GM18498 (cell line): ENCODE measurements at regions not wholly inside any gene's neighbourhood (a gene's known extent, or its start where the extent isn't known, plus 50 kb on each side); places are given as distances from the start of the nearest gene placed in this dataset.
"Not testable (repeated sequence)": the region's sequence is repeated elsewhere in the genome, so short reads cannot be mapped to it uniquely, and the experiment has no call there.

Experiments
- ATAC-seq: cut with Tn5 transposase; IDR thresholded peaks from one replicate; pipeline ENCODE4 v1.9.1; 2021; ENCODE audit warnings: mild to moderate bottlenecking, moderate library complexity; ENCODE audit not compliant: unreplicated experiment

- peak; percentile 63 for ATAC-seq
Measured at GRCh38 chr7:13262929-13263530, 575.6 kb downstream of the ARL4A start.

DNA sequence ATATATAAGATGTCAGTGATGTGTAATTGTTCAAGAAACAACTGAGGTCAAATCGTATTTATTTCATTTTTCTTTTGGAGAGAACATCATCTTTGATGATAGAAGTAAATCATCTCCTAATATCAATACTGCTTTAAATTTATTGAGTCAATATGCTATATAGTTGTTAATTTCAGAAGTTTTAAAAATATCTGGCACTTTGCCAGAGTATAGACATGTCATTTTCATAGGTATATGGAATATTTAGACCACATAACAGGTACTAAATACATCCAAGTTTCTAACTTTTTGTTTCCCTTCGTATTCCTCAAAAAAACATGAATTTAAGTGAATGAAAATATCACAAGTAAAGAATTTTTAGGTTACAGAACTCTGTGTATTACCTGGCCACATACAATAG is 577.8 kb downstream of the ARL4A start:
- no peak for ATAC-seq

DNA sequence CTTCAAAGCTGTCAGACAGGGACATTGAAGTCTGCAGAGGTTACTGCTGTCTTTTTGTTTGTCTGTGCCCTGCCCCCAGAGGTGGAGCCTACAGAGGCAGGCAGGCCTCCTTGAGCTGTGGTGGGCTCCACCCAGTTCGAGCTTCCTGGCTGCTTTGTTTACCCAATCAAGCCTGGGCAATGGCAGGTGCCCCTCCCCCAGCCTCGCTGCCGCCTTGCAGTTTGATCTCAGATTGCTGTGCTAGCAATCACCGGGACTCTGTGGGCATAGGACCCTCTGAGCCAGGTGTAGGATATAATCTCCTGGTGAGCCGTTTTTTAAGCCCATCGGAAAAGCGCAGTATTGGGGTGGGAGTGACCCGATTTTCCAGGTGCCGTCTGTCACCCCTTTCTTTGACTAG is 586.8 kb downstream of the ARL4A start:
- not testable (repeated sequence) for ATAC-seq

- ATAC-seq, result no peak
Measured at GRCh38 chr7:13276977-13277376, 589.5 kb downstream of the ARL4A start.

DNA sequence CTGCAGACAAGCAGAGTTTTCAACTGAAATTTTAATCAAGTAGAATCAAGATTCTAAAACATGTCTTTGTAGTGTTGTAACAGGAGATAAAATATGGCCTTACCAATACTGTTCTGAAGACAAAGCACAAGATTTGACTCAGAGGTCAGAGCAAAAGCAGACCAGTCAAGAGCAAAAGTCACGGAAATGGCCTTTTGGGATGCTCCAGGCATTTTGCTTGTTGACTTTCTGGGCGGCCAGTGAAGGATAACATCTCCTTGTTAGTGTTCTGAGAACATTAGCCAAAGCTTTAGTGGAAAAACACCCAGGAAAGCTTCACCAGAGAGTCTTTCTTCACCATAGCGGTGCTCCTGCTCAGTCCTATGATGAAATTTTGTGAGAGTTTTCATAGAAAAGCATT is 590.6 kb downstream of the ARL4A start:
- ATAC-seq, result no peak

DNA sequence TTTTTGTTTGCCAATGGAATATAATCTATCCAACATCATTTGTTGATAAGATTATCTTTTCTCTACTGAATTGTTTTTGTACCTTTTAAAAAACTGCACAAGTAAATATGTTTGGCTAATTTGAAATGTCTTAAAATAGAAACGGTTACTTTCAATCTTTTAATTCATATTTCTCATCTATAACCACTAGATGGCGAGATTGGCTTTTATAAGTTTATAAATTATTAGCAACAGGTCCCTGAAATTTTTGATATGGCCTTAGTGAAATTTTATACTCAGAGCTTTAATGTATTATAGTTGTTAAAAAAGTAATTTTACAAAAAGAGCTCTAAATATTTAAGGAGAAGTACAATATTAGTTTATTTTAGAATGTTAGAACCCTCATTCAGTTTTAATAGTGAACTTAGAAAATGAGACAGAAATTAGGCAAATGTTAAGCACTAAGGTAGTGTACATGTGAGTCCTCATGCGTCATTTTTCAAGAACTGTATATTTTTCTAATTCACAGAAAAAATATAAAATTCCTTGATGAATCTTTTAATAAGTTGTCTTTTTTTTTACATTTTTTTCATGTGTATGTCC is 592.5 kb downstream of the ARL4A start:
- ATAC-seq, result no peak

DNA sequence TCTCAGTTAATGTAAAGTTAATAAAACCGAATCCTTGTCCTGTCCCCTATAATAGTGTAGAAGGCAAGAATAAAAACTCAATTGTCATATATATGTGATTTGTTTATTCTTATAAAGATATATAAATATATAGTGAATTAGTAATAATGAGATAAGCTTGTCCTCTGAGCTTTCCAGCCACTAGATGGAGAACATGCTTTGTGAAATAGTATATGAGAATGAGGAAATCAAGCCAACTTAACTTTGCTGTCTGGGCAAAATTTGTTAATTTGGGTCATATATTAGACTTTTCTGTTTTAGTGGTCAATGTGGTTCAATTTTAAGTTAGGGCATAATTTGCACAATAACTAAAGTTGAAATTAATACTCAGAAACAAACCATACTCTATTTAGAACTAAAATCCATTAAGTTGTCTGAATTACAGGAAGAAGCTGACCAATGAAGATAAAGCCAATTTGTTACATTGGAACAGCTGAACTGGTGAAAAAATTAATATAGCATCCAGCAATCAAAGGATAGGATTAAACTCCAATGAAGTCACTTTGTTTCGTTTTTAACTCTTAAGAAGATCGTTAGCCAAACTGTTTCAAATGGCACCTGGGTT is 595.0 kb downstream of the ARL4A start:
- ATAC-seq, result no peak

- no peak for ATAC-seq
Measured at GRCh38 chr7:13286916-13287315, 599.5 kb downstream of the ARL4A start.

- no peak for ATAC-seq
Measured at GRCh38 chr7:13288516-13288915, 601.1 kb downstream of the ARL4A start.

- ATAC-seq, result no peak
Measured at GRCh38 chr7:13290975-13291374, 603.5 kb downstream of the ARL4A start.

DNA sequence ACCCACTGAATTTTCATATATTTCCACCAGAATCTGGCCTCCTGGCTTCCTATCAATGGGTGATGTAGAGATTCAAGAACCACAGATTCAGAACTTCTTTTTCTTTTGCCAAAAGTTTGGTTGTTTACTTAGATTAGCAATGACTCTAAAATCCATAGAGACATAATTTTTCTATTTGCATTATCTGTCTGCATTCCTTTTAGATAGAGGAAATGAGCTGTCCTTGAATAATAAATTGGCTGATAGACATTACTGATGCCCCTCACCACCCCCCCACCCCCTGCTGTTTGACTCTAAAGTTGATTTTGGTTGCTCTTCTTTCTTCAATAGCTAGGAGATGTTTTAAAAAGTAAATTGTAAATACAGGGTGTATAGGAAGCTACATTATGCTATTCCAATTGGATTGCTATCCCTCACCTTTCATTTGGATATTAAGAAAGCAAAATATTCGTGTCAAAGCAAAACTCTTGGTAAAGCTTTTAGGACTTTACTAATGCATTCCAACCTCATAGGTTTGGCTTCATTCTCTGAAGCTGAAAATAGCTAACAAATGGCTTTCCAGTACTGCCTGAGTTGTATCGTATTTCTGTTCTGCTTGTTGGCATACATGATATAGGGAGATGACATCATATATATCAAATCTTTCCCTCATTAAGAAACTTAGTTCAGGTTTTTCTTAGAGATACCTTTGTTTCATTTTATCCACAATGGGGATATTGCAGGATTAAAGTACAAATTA is 606.0 kb downstream of the ARL4A start:
- ATAC-seq, result no peak

GRCh38 chr7:13307040-13307439 is 619.6 kb downstream of the ARL4A start:
- ATAC-seq, result no peak

DNA sequence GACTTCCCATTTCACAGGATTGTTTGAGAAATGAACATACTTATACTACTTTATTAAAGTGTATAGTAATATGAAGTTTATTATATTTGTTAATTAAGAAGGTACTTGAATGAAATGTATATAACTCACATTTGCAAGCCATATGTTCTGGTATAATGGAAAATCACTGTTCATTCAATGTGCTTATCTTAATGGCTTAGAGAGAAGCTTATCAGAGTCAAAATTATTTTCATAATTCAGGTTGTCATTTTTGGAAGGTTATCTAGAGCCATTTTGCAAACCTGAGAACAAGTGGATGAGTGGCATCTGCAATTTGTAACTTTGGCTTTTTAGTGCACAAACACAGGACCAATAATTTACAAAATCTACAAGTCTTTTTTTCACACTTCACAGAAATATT is 621.0 kb downstream of the ARL4A start:
- no peak for ATAC-seq

- ATAC-seq, result no peak
Measured at GRCh38 chr7:13309535-13309934, 622.1 kb downstream of the ARL4A start.

- no peak for ATAC-seq
Measured at GRCh38 chr7:13312307-13312706, 624.9 kb downstream of the ARL4A start.

DNA sequence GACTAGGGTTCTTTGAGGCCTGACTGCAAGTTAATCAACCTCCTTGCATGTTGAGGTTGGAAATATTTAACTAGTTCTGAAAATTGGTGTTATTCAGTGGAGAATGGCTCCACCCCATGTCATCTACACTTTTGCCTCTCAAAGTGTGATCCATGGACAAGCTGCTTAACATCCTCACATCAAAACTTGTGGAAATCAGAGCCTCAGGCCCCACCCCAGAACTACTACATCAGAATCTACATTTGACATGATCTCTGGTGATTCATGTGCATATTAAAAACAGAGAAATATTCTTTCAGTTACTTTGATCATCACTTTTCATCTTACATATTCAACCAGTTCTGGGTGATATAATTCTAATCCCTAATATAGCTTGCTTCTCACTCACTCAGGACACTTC is 632.9 kb downstream of the ARL4A start:
- no peak for ATAC-seq

GRCh38 chr7:13321316-13321715 is 633.9 kb downstream of the ARL4A start:
- no peak for ATAC-seq

- no peak for ATAC-seq
Measured at GRCh38 chr7:13322126-13322525, 634.7 kb downstream of the ARL4A start.

DNA sequence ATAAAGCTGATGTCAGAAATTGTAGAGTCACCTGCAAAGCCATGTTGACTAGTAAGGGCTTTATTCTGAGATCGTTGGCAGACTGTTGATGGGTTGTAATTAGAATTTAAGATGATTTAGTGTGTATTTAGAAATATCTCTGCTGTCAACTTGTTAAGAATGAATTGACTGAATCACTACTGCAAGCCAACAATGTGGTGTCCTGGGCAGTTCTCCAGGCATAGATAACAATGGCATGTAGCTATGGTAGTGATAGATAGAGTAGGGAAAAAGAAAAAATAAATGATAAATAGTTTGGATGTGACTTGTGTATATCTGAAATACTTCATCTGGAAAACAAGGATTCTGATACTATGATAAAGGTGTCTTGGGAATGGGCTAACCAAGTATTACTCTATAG is 640.2 kb downstream of the ARL4A start:
- no peak for ATAC-seq

DNA sequence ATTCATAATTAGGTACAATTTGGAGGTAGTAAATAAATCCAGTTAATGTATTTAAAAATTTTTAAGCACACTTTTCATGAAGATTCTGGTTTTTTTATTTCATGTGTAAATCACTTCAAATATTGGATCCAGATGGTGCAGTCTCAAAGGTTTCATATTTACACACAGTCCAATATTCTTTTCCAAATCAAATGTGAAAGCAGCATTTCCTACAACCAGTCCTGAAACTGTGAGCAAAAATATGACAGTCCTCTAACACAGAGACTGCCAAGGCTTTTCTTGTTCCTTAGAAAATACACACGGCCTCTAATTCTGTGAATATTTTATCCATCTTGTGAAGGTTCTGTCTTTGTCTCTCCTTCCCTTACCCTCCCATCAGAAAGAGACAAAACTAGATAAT is 645.9 kb downstream of the ARL4A start:
- no peak for ATAC-seq

DNA sequence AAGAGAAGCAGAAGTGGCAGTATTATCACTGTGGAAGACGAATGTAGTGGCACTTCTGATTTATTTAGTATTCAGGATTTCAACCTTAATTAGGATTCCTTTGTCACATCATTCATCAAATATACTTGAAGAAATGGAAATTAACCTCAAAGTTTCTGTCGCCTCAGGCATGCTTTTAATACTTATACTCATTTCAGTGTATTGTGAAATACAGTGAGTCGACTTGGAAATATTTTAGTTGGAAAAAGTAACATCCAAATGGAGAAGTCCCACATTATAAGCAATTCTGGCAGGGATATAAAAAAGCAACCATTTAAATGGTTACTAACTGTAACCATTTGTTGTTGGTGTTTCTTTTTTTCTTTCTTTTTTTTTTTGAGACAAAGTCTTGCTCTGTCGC is 648.8 kb downstream of the ARL4A start:
- no peak for ATAC-seq

DNA sequence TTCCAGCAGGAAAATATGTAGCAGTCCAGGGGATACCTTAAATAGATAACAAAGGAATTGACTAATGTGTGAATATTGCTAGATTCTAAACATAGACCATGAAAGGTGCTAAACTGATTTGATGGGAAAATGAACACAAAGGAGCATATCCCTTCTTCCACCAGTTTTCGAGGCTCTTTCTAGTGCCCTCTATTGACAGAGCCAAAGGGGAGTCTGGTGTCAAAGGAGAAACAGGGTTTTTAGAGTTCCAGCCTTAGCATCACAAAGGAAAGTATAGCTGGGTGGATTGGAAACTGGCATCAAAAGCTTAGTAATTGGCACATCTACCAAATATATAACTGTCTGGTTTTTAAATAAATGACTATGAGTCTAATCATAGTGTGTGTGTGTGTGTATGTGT is 636.8 kb downstream of the ETV1 start:
- no peak for ATAC-seq
